Muscle layer of colon (tissue), 2 donors: ENCODE measurements at regions not wholly inside any gene's neighbourhood (a gene's known extent, or its start where the extent isn't known, plus 50 kb on each side); places are given as distances from the start of the nearest gene placed in this dataset.

ENCODE experiments used
- H3K27ac ChIP-seq: one replicate; pipeline ENCODE4 v1.7.0; 2013; ENCODE audit warnings: low read depth, mild to moderate bottlenecking, low read length, moderate library complexity
- H3K27me3 ChIP-seq, 2 donors: one replicate each; pipeline ENCODE4 v1.7.0; 2013; ENCODE audit warnings: low read length in 2 of 2, mild to moderate bottlenecking in 2 of 2; ENCODE audit not compliant: insufficient read depth in 2 of 2, control insufficient read depth in 1 of 2
- H3K36me3 ChIP-seq: one replicate; pipeline ENCODE4 v1.7.0; 2013; ENCODE audit warnings: mild to moderate bottlenecking, low read length; ENCODE audit not compliant: insufficient read depth
- H3K4me1 ChIP-seq: one replicate; pipeline ENCODE4 v1.7.0; 2013; ENCODE audit warnings: mild to moderate bottlenecking, low read length; ENCODE audit not compliant: insufficient read depth
- H3K4me3 ChIP-seq, 2 donors: one replicate each; pipeline ENCODE4 v1.7.0; 2013; ENCODE audit warnings: low read length in 2 of 2, low read depth in 1 of 2, mild to moderate bottlenecking in 1 of 2, moderate library complexity in 1 of 2
- H3K9ac ChIP-seq: one replicate; pipeline ENCODE4 v1.7.0; 2013; ENCODE audit warnings: low read length
- H3K9me3 ChIP-seq: one replicate; pipeline ENCODE4 v1.7.0; 2013; ENCODE audit warnings: mild to moderate bottlenecking, low read length
- donor health status: abdominal sarcoma.
- donor health status: Adenocarcinoma of cecum.

- Histone ChIP-seq H3K9ac (no peak overlapping the region), H3K4me3 (no peak overlapping the region), H3K27ac (no peak overlapping the region), H3K36me3 (no peaks in the 10 kb centered on the region), H3K4me1 (no peaks in the 10 kb centered on the region), H3K9me3 (no peaks in the 10 kb centered on the region), H3K27me3 (no peaks in the 10 kb centered on the region)
These were observed 716.1 kb downstream of the QKI start for GRCh38 chr6:164130585-164130984.

DNA sequence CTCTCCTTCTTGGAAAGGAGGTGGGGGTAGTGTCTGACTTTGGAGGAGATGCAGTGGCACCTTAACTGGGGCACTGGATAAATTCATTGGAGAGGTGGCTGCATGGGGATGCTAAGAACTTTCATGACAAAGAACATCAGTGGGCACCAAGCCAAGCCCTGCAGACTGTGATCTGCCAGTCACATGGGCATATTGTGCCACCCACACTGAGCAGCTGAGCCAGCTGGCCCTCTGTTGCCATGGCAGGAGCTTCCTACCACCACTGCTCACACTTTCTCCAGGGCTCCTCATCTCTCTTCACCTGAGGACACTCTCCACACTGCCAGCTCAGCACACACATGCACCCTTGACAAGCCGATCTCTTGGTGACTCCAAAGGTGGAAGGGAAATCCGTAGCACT, 715.6 kb downstream of the QKI start:
- no peak overlapping the region for H3K27ac ChIP-seq
- no peaks in the 10 kb centered on the region for H3K9me3 ChIP-seq
- no peaks in the 10 kb centered on the region for H3K27me3 ChIP-seq

DNA sequence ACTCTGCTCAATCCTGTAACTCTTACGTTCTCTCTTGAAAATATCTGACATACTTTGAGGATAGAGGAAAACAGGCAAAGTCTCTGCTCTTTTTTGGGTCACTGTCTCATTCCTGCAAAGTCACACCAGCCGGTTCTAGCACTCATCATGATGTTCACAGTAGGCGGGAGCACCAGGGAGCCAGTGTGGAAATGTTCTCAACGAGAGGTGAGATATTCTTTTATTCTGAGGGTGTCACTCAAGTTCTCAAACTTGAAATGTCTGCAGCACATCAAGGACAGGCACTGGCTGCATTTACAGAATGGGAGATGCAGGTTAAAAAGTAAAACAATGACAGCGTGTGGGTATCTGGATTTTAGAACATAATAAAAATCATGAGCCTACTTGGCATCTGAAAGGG, 714.7 kb downstream of the QKI start:
- no peak overlapping the region for H3K4me3 ChIP-seq
- H3K27me3 ChIP-seq: no peaks in the 10 kb centered on the region
- H3K9ac ChIP-seq: no peak overlapping the region
- H3K36me3 ChIP-seq: no peaks in the 10 kb centered on the region
- H3K9me3 ChIP-seq: no peaks in the 10 kb centered on the region
- no peaks in the 10 kb centered on the region for H3K4me1 ChIP-seq
- no peak overlapping the region for H3K27ac ChIP-seq

More for the DNA sequence above, 715.6 kb downstream of the QKI start:
- no peak overlapping the region for H3K4me3 ChIP-seq
- H3K9ac ChIP-seq: no peak overlapping the region
- H3K36me3 ChIP-seq: no peaks in the 10 kb centered on the region
- no peaks in the 10 kb centered on the region for H3K4me1 ChIP-seq

- Histone ChIP-seq H3K9me3 (no peaks in the 10 kb centered on the region), H3K4me1 (no peaks in the 10 kb centered on the region), H3K27me3 (no peaks in the 10 kb centered on the region), H3K9ac (no peak overlapping the region), H3K36me3 (no peaks in the 10 kb centered on the region), H3K4me3 (no peak overlapping the region), H3K27ac (no peak overlapping the region)
These were observed 713.6 kb downstream of the QKI start for GRCh38 chr6:164128101-164128500.

DNA sequence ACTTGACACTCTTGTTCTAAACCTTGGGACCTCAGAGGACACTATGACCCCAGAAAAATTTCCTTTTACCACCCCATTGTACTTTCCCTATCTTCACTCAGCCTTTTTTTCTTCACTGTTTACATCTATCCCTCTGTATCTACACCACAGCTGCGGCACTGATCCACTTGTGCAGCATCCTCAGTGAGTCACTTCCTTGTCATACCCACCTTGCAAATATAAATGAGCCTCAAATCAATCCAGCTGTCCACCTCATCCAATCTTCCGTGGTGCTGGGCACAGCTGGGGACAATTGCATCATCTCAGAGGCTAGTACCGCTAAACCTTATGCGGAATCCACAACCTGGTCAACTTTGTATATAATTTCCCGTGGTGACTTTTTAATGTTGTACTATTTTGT, 710.5 kb downstream of the QKI start:
- no peaks in the 10 kb centered on the region for H3K36me3 ChIP-seq
- H3K4me3 ChIP-seq: no peak overlapping the region
- H3K27me3 ChIP-seq: no peaks in the 10 kb centered on the region
- no peaks in the 10 kb centered on the region for H3K9me3 ChIP-seq
- H3K4me1 ChIP-seq: no peaks in the 10 kb centered on the region
- no peak overlapping the region for H3K9ac ChIP-seq
- H3K27ac ChIP-seq: no peak overlapping the region

DNA sequence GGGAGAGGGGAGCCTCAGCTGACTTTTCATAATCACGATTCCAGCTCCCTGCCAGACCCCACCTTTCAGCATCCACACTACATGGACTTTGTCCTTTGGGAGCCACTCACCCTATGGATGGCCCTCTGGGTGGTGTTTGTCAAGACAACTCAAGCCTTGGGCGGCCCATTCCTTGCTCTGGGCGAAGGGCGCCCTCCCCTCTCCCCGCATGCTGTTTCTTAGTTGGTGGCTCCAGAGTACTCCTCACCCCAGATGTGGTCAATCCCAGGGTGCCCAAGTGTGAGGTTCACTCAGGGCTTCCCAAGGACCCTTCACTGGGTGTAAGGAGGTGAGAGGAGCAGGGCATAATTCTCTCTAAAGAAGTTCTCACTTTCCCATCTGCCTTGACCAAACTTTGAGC, 710.0 kb downstream of the QKI start:
- Histone ChIP-seq H3K36me3 (no peaks in the 10 kb centered on the region), H3K9ac (no peak overlapping the region), H3K27ac (no peak overlapping the region), H3K4me3 (no peak overlapping the region), H3K27me3 (no peaks in the 10 kb centered on the region), H3K9me3 (no peaks in the 10 kb centered on the region), H3K4me1 (no peaks in the 10 kb centered on the region)

- Histone ChIP-seq H3K9me3 (no peaks in the 10 kb centered on the region), H3K27ac (no peak overlapping the region), H3K9ac (no peak overlapping the region)
These were observed 707.6 kb downstream of the QKI start for GRCh38 chr6:164122109-164122508.

DNA sequence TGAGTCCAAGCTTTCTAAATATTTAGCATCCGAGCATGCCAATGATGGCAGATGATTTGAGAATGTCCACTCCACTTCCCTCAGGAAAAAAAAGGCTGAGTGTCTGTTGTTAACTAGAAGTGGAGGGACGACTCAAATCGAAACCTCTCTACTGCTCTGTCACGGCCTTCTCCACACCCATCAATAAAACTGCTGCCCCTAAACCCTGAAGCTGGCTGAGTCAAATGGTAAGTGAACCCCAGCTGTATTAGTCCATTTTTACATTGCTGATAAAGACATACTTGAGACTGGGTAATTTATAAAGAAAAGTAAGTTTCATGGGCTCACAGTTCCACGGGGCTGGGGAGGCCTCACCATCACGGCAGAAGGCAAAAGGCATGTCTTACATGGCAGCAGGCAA, 707.0 kb downstream of the QKI start:
- Histone ChIP-seq H3K9me3 (no peaks in the 10 kb centered on the region), H3K36me3 (no peaks in the 10 kb centered on the region), H3K4me1 (no peaks in the 10 kb centered on the region), H3K4me3 (no peak overlapping the region), H3K27me3 (no peaks in the 10 kb centered on the region), H3K27ac (no peak overlapping the region), H3K9ac (no peak overlapping the region)

More at GRCh38 chr6:164122109-164122508, 707.6 kb downstream of the QKI start:
- Histone ChIP-seq H3K27me3 (no peaks in the 10 kb centered on the region), H3K4me3 (no peak overlapping the region), H3K36me3 (no peaks in the 10 kb centered on the region), H3K4me1 (no peaks in the 10 kb centered on the region)

GRCh38 chr6:164114651-164115050, 700.1 kb downstream of the QKI start:
- no peaks in the 10 kb centered on the region for H3K9me3 ChIP-seq
- H3K4me1 ChIP-seq: no peaks in the 10 kb centered on the region
- no peak overlapping the region for H3K4me3 ChIP-seq
- H3K27me3 ChIP-seq: no peaks in the 10 kb centered on the region
- H3K9ac ChIP-seq: no peak overlapping the region
- no peaks in the 10 kb centered on the region for H3K36me3 ChIP-seq
- no peak overlapping the region for H3K27ac ChIP-seq

DNA sequence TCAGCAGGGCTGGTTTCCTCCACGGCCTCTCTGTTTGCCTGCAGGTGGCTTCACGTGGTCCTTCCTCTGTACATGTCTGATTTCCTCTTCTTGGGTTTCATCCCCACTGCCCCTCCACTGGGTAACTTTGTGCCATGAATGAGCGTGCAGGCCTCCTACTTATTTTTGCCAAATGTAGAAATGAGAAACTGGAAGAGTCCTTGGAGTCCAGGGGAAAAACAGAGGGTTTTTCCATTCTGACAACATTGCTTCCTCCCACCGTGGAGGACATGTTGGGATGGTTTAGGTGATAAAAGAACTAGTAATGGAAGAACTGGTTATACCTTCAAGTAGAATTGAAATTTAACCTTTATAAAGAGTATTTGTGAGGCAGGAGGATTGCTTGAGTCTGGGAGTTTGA, 699.5 kb downstream of the QKI start:
- Histone ChIP-seq H3K9ac (no peak overlapping the region), H3K9me3 (no peaks in the 10 kb centered on the region), H3K27ac (no peak overlapping the region)

DNA sequence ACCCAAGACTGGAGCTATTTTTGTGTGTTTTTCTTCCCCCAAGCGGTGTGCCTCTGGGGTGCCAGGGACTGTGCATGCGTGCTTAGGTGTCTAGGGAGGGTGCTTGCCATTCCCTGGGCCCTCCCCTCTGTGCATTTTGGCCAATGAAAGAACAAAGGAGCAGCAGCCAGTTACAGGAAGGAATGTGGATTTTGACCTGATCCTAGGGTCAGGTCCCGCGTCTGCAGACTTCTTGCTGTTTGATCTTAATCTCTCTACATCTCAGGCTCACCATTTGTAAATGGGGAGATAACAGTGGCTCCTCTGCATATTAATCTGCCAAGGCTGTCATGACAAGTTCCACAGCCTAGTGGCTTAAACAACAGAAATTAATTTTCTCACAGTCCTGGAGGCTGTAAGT, 699.1 kb downstream of the QKI start:
- no peaks in the 10 kb centered on the region for H3K27me3 ChIP-seq
- no peak overlapping the region for H3K9ac ChIP-seq
- H3K27ac ChIP-seq: no peak overlapping the region
- no peaks in the 10 kb centered on the region for H3K9me3 ChIP-seq
- H3K4me1 ChIP-seq: no peaks in the 10 kb centered on the region
- no peaks in the 10 kb centered on the region for H3K36me3 ChIP-seq
- H3K4me3 ChIP-seq: no peak overlapping the region

More for the DNA sequence above, 699.5 kb downstream of the QKI start:
- H3K4me1 ChIP-seq: no peaks in the 10 kb centered on the region
- no peaks in the 10 kb centered on the region for H3K27me3 ChIP-seq
- no peak overlapping the region for H3K4me3 ChIP-seq
- H3K36me3 ChIP-seq: no peaks in the 10 kb centered on the region

GRCh38 chr6:164109770-164110140, 695.2 kb downstream of the QKI start:
- Histone ChIP-seq H3K9ac (no peak overlapping the region), H3K27ac (no peak overlapping the region), H3K4me3 (peak overlapping the region in 1 of 2 donors; percentile 20)

More at GRCh38 chr6:164109770-164110140, 695.2 kb downstream of the QKI start:
- Histone ChIP-seq H3K4me1 (no peaks in the 10 kb centered on the region), H3K9me3 (no peaks in the 10 kb centered on the region), H3K27me3 (no peaks in the 10 kb centered on the region), H3K36me3 (no peaks in the 10 kb centered on the region)
